Liver (tissue), 3 donors: ENCODE measurements at regions not wholly inside any gene's neighbourhood (a gene's known extent, or its start where the extent isn't known, plus 50 kb on each side); places are given as distances from the start of the nearest gene placed in this dataset.

ENCODE experiments used
- CTCF ChIP-seq: fragments of 150-350 bp; IDR thresholded peaks from 2 replicates; pipeline ENCODE4 v1.5.1; 2017; ENCODE audit warnings: improper control_type of control experiment, low read depth, low read length; ENCODE audit not compliant: missing input control
- EGR1 ChIP-seq, 2 donors: IDR thresholded peaks; 2 replicates each; pipeline ENCODE4 v1.6.1; 2016 to 2018; ENCODE audit warnings: antibody characterized with exemption in 2 of 2, low read depth in 2 of 2
- JUND ChIP-seq, 2 donors: IDR thresholded peaks; 2 replicates each; pipeline ENCODE4 v1.6.1; 2016; ENCODE audit warnings: antibody characterized with exemption in 2 of 2
- RAD21 ChIP-seq, 2 donors: IDR thresholded peaks; 2 replicates each; pipeline ENCODE4 v1.6.1; 2016; ENCODE audit warnings: antibody characterized with exemption in 2 of 2, mild to moderate bottlenecking in 2 of 2
- REST ChIP-seq: IDR thresholded peaks from 2 replicates; pipeline ENCODE4 v1.6.1; 2016; ENCODE audit warnings: antibody characterized with exemption, mild to moderate bottlenecking
- RXRA ChIP-seq, 2 donors: IDR thresholded peaks; 2 replicates each; pipeline ENCODE4 v1.6.1; 2017 to 2018; ENCODE audit warnings: antibody characterized with exemption in 2 of 2, mild to moderate bottlenecking in 1 of 2
- SP1 ChIP-seq: IDR thresholded peaks from 2 replicates; pipeline ENCODE4 v1.6.1; 2018; ENCODE audit warnings: antibody characterized with exemption, mild to moderate bottlenecking
- TAF1 ChIP-seq: conservative IDR thresholded peaks from 2 replicates; pipeline ENCODE4 v1.6.1; 2016; ENCODE audit warnings: antibody characterized with exemption, mild to moderate bottlenecking
- YY1 ChIP-seq: IDR thresholded peaks from 2 replicates; pipeline ENCODE4 v1.6.1; 2016; ENCODE audit warnings: antibody characterized with exemption, mild to moderate bottlenecking
- TF ChIP-seq, protein P1 (sequence below): IDR thresholded peaks from 2 replicates; pipeline ENCODE4 v1.6.1; 2016; ENCODE audit warnings: antibody characterized with exemption
- donor health status: healthy.
- donor health status: healthy.

- TF ChIP-seq RXRA (IDR thresholded peaks at IDR 0.05) (no peak), SP1 (no peak), CTCF (no peak), TAF1 (no peak), JUND (IDR thresholded peaks at IDR 0.05) (no peak), YY1 (no peak), EGR1 (IDR thresholded peaks at IDR 0.05; ENCODE audit: low read depth in 2 of 2) (no peak), REST (no peak), RAD21 (IDR thresholded peaks at IDR 0.05) (no peak)
- TF ChIP-seq, protein P1, sequence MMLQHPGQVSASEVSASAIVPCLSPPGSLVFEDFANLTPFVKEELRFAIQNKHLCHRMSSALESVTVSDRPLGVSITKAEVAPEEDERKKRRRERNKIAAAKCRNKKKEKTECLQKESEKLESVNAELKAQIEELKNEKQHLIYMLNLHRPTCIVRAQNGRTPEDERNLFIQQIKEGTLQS, result no peak
Measured at GRCh38 chr3:494190-494589, 297.6 kb downstream of the CHL1 start.
